ENCODE measurements at regions not wholly inside any gene's neighbourhood (a gene's known extent, or its start where the extent isn't known, plus 50 kb on each side); places are given as distances from the start of the nearest gene placed in this dataset.

DNA sequence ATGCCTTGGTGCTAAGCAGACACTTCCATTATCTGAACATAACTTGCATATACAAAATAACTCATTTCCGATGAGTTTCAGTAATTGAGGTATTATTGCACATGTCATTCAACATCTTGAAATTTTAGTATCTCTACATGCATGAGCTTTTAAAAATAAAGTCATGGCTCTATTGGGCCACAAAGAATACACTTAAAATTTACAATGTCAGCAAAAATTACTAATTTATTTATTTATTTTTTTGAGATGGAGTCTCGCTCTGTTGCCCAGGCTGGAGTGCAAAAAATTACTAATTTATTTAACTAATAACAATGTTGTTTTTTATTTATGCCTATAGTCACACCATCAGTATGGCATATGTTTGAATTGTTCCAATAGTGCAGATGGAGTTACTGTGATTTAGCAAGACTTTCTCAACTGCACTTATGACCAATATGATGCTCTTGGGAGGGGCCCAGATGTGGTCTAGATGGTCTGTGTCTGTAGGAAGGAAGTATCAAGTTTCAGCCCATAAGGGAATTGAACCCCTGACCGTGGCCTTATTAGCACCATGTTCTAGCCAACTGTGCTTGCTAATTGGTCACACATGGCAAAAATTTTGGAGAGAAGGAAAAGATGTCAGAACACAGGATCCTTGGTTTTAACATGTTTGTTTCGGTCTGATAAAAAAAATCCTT lies 370.7 kb upstream of the TSHZ2 start:
- TF ChIP-seq CTCF (conservative IDR thresholded peaks at IDR 0.05; ENCODE audit: low read length): no peak
- TF ChIP-seq EZH2phosphoT487 (IDR thresholded peaks at IDR 0.05; ENCODE audit: borderline replicate concordance, low read depth, low read length): no peak
